Mammary epithelial cell (primary cell): ENCODE measurements at regions not wholly inside any gene's neighbourhood (a gene's known extent, or its start where the extent isn't known, plus 50 kb on each side); places are given as distances from the start of the nearest gene placed in this dataset.

ENCODE experiments used
- CTCF ChIP-seq, 2 donors: IDR thresholded peaks in 1 of 2; conservative IDR thresholded peaks in 1 of 2; 2 replicates each; pipeline ENCODE4 v1.5.1; 2011 to 2012; ENCODE audit warnings: inconsistent platforms in 2 of 2, low read length in 2 of 2, mild to moderate bottlenecking in 2 of 2, control low read depth in 1 of 2, low read depth in 1 of 2; ENCODE audit not compliant: insufficient read depth in 1 of 2; ENCODE audit errors: extremely low read depth in 1 of 2
- EZH2 ChIP-seq: IDR thresholded peaks from 2 replicates; pipeline ENCODE4 v1.6.1; 2012; ENCODE audit warnings: low read length, inconsistent platforms, borderline replicate concordance

DNA sequence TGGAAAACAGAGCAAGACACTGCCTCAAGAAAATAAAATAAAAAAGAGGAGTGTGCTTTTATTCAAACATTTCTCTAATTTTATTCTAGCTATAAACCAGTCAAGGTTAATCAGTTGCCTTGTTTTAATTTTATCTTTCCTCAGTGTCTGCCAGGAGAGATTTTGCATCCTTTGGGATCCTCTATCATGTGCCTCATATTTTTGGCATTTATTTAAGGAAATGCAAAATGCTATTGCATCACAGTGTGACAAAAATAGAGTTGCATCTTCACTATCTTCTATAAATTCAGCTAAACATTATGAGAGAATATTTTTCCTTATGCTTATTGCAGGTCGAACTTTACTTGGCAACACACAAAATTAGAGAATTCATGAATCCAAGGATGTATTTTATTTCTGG is 639.0 kb upstream of the KLF12 start:
- TF ChIP-seq CTCF (conservative IDR thresholded peaks at IDR 0.05 in 1 of 2, IDR thresholded peaks at IDR 0.05 in 1 of 2; ENCODE audit: extremely low read depth in 1 of 2, insufficient read depth in 1 of 2, low read depth in 1 of 2, low read length in 2 of 2) (no peak), EZH2 (no peak)
